GM19351 (cell line): ENCODE measurements at regions not wholly inside any gene's neighbourhood (a gene's known extent, or its start where the extent isn't known, plus 50 kb on each side); places are given as distances from the start of the nearest gene placed in this dataset.
A peak's percentile ranks its signal among the peaks of the same experiment; 100 is the strongest.
"Not testable (repeated sequence)": the region's sequence is repeated elsewhere in the genome, so short reads cannot be mapped to it uniquely, and the experiment has no call there.

Experiments
- ATAC-seq: cut with Tn5 transposase; IDR thresholded peaks from one replicate; pipeline ENCODE4 v1.9.1; 2021; ENCODE audit warnings: mild to moderate bottlenecking, moderate library complexity; ENCODE audit not compliant: unreplicated experiment

- no peak for ATAC-seq
Observed at GRCh38 chr5:101664071-101664791, 631.9 kb downstream of the SLCO4C1 start.

GRCh38 chr5:101663543-101663942, 632.5 kb downstream of the SLCO4C1 start:
- no peak for ATAC-seq

- no peak for ATAC-seq
Observed at GRCh38 chr5:101662263-101662662, 633.8 kb downstream of the SLCO4C1 start.

- no peak for ATAC-seq
Observed at GRCh38 chr5:101658433-101658832, 637.7 kb downstream of the SLCO4C1 start.

GRCh38 chr5:101653996-101654395, 642.1 kb downstream of the SLCO4C1 start:
- no peak for ATAC-seq

GRCh38 chr5:101647861-101648260, 648.2 kb downstream of the SLCO4C1 start:
- ATAC-seq: no peak

GRCh38 chr5:101643794-101644193, 652.3 kb downstream of the SLCO4C1 start:
- no peak for ATAC-seq

- peak; percentile 77 for ATAC-seq
Observed at GRCh38 chr5:101637599-101637998, 658.5 kb downstream of the SLCO4C1 start.

- ATAC-seq: not testable (repeated sequence)
Observed at GRCh38 chr5:101627770-101628169, 668.3 kb downstream of the SLCO4C1 start.

- ATAC-seq: no peak
Observed at GRCh38 chr5:101626572-101626971, 669.5 kb downstream of the SLCO4C1 start.

GRCh38 chr5:101611039-101611438, 685.0 kb downstream of the SLCO4C1 start:
- ATAC-seq: no peak

- ATAC-seq: no peak
Observed at GRCh38 chr5:101608322-101608721, 687.8 kb downstream of the SLCO4C1 start.

- ATAC-seq: peak; percentile 68
Observed at GRCh38 chr5:101605700-101606099, 690.4 kb downstream of the SLCO4C1 start.

- no peak for ATAC-seq
Observed at GRCh38 chr5:101600614-101601013, 695.5 kb downstream of the SLCO4C1 start.

- peak; percentile 62 for ATAC-seq
Observed at GRCh38 chr5:101590384-101590783, 687.3 kb upstream of the ST8SIA4 start.

GRCh38 chr5:101585366-101585765, 682.3 kb upstream of the ST8SIA4 start:
- ATAC-seq: no peak

GRCh38 chr5:101580591-101580990, 677.5 kb upstream of the ST8SIA4 start:
- no peak for ATAC-seq

GRCh38 chr5:101574017-101574416, 670.9 kb upstream of the ST8SIA4 start:
- ATAC-seq: no peak

GRCh38 chr5:101561018-101561417, 657.9 kb upstream of the ST8SIA4 start:
- no peak for ATAC-seq

- no peak for ATAC-seq
Observed at GRCh38 chr5:101543780-101544179, 640.7 kb upstream of the ST8SIA4 start.

GRCh38 chr5:101539315-101539714, 636.2 kb upstream of the ST8SIA4 start:
- no peak for ATAC-seq

GRCh38 chr5:101535626-101536025, 632.5 kb upstream of the ST8SIA4 start:
- ATAC-seq: no peak

- no peak for ATAC-seq
Observed at GRCh38 chr5:101534491-101535110, 631.5 kb upstream of the ST8SIA4 start.
